ENCODE measurements at regions not wholly inside any gene's neighbourhood (a gene's known extent, or its start where the extent isn't known, plus 50 kb on each side); places are given as distances from the start of the nearest gene placed in this dataset.
A peak's percentile ranks its signal among the peaks of the same experiment; 100 is the strongest.

- Histone ChIP-seq H3K4me1 (ENCODE audit: control insufficient read depth in 1 of 2, insufficient read depth in 2 of 2, low read depth in 1 of 2, low read length in 1 of 2) (no peaks in the 10 kb centered on the region; a peak in 1 of 4 replicates), H3F3A (replicated peaks; ENCODE audit: insufficient read depth) (no peaks in the 10 kb centered on the region), H3K36me3 (replicated peaks in 1 of 2; ENCODE audit: control insufficient read depth in 1 of 2, insufficient read depth in 2 of 2, low read length in 1 of 2) (no peaks in the 10 kb centered on the region), H3K9ac (no peak overlapping the region), H3K4me2 (no peak overlapping the region), H4K20me1 (ENCODE audit: insufficient read depth) (no peaks in the 10 kb centered on the region), H3K9me3 (no peaks in the 10 kb centered on the region), H2AFZ (ENCODE audit: low read depth) (no peak overlapping the region), H3K27me3 (ENCODE audit: insufficient read depth) (0 out of 2 replicates have a peak, but pooled peaks cover 5% of the 10 kb centered on the region), H3K4me3 (ENCODE audit: low read depth in 2 of 2, low read length in 1 of 2) (no peak overlapping the region), H3K27ac (ENCODE audit: low read depth in 2 of 2, low read length in 1 of 2) (no peak overlapping the region), H3K79me2 (ENCODE audit: insufficient read depth) (no peaks in the 10 kb centered on the region), H3K9me2 (no peaks in the 10 kb centered on the region)
- WGBS (ENCODE audit: low lambda C conversion rate) = under 1% methylated on average over 5 of the region's 5 CpGs
- ChIA-PET POLR2A (no interaction called here), CTCF (interaction anchor here (0.9 to 1.0 kb wide), 2 partner anchors 15 to 436 kb away, joined by 3 read pairs; no protein-coding TSS in a partner anchor)
- TF ChIP-seq FOXM1 (IDR thresholded peaks at IDR 0.05; ENCODE audit: low read depth) = no peak
- TF ChIP-seq NRF1 (IDR thresholded peaks at IDR 0.05; ENCODE audit: low read depth, low read length) = no peak
- DNase-seq = no peak
Observed at GRCh38 chr21:14878971-14879370, 185.8 kb downstream of the NRIP1 start.

- Histone ChIP-seq H3K27me3 (ENCODE audit: insufficient read depth) (0 out of 2 replicates have a peak, but pooled peaks cover 5% of the 10 kb centered on the region), H3K4me1 (ENCODE audit: control insufficient read depth in 1 of 2, insufficient read depth in 2 of 2, low read depth in 1 of 2, low read length in 1 of 2) (no peaks in the 10 kb centered on the region; a peak in 1 of 4 replicates), H3K4me2 (no peak overlapping the region), H3K9me2 (no peaks in the 10 kb centered on the region), H3K4me3 (ENCODE audit: low read depth in 2 of 2, low read length in 1 of 2) (no peak overlapping the region), H3F3A (replicated peaks; ENCODE audit: insufficient read depth) (no peaks in the 10 kb centered on the region), H2AFZ (ENCODE audit: low read depth) (0 out of 2 replicates have a peak overlapping the region, but pooled peaks have one; percentile 5), H3K27ac (ENCODE audit: low read depth in 2 of 2, low read length in 1 of 2) (no peak overlapping the region), H4K20me1 (ENCODE audit: insufficient read depth) (no peaks in the 10 kb centered on the region), H3K9ac (no peak overlapping the region), H3K9me3 (no peaks in the 10 kb centered on the region), H3K36me3 (replicated peaks in 1 of 2; ENCODE audit: control insufficient read depth in 1 of 2, insufficient read depth in 2 of 2, low read length in 1 of 2) (no peaks in the 10 kb centered on the region), H3K79me2 (ENCODE audit: insufficient read depth) (no peaks in the 10 kb centered on the region)
- ChIA-PET POLR2A (no interaction called here), CTCF (interaction anchor here (0.8 to 1.5 kb wide), 2 partner anchors 13 to 16 kb away, joined by 3 read pairs; no protein-coding TSS in a partner anchor)
- WGBS (ENCODE audit: low lambda C conversion rate) = 3% methylated on average over 2 of the region's 2 CpGs
- TF ChIP-seq CHD2 (IDR thresholded peaks at IDR 0.05; ENCODE audit: low read length, partially characterized antibody) (no peak), SIN3A (IDR thresholded peaks at IDR 0.05; ENCODE audit: borderline replicate concordance, low read depth, low read length) (no peak), RXRA (IDR thresholded peaks at IDR 0.05; ENCODE audit: borderline replicate concordance, low read depth) (no peak), ELF1 (IDR thresholded peaks at IDR 0.05) (no peak), GABPA (IDR thresholded peaks at IDR 0.05; ENCODE audit: low read depth) (no peak), FOXM1 (IDR thresholded peaks at IDR 0.05; ENCODE audit: low read depth) (no peak), EZH2phosphoT487 (IDR thresholded peaks at IDR 0.05; ENCODE audit: borderline replicate concordance, low read depth) (no peak), TAF1 (IDR thresholded peaks at IDR 0.05; ENCODE audit: borderline replicate concordance, low read depth, low read length) (no peak), TCF12 (IDR thresholded peaks at IDR 0.05) (no peak), NFIC (IDR thresholded peaks at IDR 0.05; ENCODE audit: borderline replicate concordance) (no peak)
- TF ChIP-seq, protein P1, sequence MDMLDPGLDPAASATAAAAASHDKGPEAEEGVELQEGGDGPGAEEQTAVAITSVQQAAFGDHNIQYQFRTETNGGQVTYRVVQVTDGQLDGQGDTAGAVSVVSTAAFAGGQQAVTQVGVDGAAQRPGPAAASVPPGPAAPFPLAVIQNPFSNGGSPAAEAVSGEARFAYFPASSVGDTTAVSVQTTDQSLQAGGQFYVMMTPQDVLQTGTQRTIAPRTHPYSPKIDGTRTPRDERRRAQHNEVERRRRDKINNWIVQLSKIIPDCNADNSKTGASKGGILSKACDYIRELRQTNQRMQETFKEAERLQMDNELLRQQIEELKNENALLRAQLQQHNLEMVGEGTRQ (IDR thresholded peaks at IDR 0.05; ENCODE audit: borderline replicate concordance, low read depth, low read length) = no peak
- TF ChIP-seq, protein P2, sequence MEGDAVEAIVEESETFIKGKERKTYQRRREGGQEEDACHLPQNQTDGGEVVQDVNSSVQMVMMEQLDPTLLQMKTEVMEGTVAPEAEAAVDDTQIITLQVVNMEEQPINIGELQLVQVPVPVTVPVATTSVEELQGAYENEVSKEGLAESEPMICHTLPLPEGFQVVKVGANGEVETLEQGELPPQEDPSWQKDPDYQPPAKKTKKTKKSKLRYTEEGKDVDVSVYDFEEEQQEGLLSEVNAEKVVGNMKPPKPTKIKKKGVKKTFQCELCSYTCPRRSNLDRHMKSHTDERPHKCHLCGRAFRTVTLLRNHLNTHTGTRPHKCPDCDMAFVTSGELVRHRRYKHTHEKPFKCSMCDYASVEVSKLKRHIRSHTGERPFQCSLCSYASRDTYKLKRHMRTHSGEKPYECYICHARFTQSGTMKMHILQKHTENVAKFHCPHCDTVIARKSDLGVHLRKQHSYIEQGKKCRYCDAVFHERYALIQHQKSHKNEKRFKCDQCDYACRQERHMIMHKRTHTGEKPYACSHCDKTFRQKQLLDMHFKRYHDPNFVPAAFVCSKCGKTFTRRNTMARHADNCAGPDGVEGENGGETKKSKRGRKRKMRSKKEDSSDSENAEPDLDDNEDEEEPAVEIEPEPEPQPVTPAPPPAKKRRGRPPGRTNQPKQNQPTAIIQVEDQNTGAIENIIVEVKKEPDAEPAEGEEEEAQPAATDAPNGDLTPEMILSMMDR (IDR thresholded peaks at IDR 0.05) = no peak
- TF ChIP-seq, protein P3, sequence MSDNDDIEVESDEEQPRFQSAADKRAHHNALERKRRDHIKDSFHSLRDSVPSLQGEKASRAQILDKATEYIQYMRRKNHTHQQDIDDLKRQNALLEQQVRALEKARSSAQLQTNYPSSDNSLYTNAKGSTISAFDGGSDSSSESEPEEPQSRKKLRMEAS (IDR thresholded peaks at IDR 0.05; ENCODE audit: low read depth) = no peak
- no peak for DNase-seq
Observed at GRCh38 chr21:14877581-14878228, 187.1 kb downstream of the NRIP1 start.

All from SK-N-SH (cell line).